Jurkat, Clone E6-1 (cell line): ENCODE measurements at regions not wholly inside any gene's neighbourhood (a gene's known extent, or its start where the extent isn't known, plus 50 kb on each side); places are given as distances from the start of the nearest gene placed in this dataset.
"Not testable (repeated sequence)": the region's sequence is repeated elsewhere in the genome, so short reads cannot be mapped to it uniquely, and the experiment has no call there.

ENCODE experiments used
- DNase-seq: peaks from one replicate; pipeline ENCODE4 v3.0.0-alpha.2; 2011; ENCODE audit warnings: low read depth, low spot score
- H3K4me3 ChIP-seq: 2 replicates; pipeline ENCODE4 v1.5.1; 2011; ENCODE audit warnings: mild to moderate bottlenecking, low read length, control low read depth, moderate library complexity

GRCh38 chr16:62882552-62883221 is 846.4 kb upstream of the CDH8 start:
- H3K4me3 ChIP-seq, result no peak overlapping the region
- no peak for DNase-seq

GRCh38 chr16:62876133-62876532 is 839.9 kb upstream of the CDH8 start:
- H3K4me3 ChIP-seq, result no peak overlapping the region
- no peak for DNase-seq

- DNase-seq, result no peak
These were observed 836.1 kb upstream of the CDH8 start for GRCh38 chr16:62872339-62872738.

GRCh38 chr16:62870554-62870953 is 834.3 kb upstream of the CDH8 start:
- H3K4me3 ChIP-seq, result no peak overlapping the region
- DNase-seq, result no peak

More at GRCh38 chr16:62872339-62872738, 836.1 kb upstream of the CDH8 start:
- H3K4me3 ChIP-seq, result no peak overlapping the region

- no peak for DNase-seq
- no peak overlapping the region for H3K4me3 ChIP-seq
These were observed 833.6 kb upstream of the CDH8 start for GRCh38 chr16:62869837-62870236.

- no peak for DNase-seq
- H3K4me3 ChIP-seq, result no peak overlapping the region
These were observed 826.9 kb upstream of the CDH8 start for GRCh38 chr16:62863139-62863538.

- no peak overlapping the region for H3K4me3 ChIP-seq
- no peak for DNase-seq
These were observed 817.6 kb upstream of the CDH8 start for GRCh38 chr16:62853887-62854286.

- no peak for DNase-seq
- no peak overlapping the region for H3K4me3 ChIP-seq
These were observed 810.3 kb upstream of the CDH8 start for GRCh38 chr16:62846399-62847057.

- no peak for DNase-seq
These were observed 796.0 kb upstream of the CDH8 start for GRCh38 chr16:62832214-62832613.

GRCh38 chr16:62831235-62831850 is 795.1 kb upstream of the CDH8 start:
- DNase-seq, result no peak
- H3K4me3 ChIP-seq, result no peak overlapping the region

More at GRCh38 chr16:62832214-62832613, 796.0 kb upstream of the CDH8 start:
- no peak overlapping the region for H3K4me3 ChIP-seq

- DNase-seq, result no peak
- no peak overlapping the region for H3K4me3 ChIP-seq
These were observed 793.4 kb upstream of the CDH8 start for GRCh38 chr16:62829607-62830006.

- no peak for DNase-seq
- H3K4me3 ChIP-seq, result no peak overlapping the region
These were observed 792.8 kb upstream of the CDH8 start for GRCh38 chr16:62829084-62829483.

GRCh38 chr16:62821824-62822223 is 785.6 kb upstream of the CDH8 start:
- no peak overlapping the region for H3K4me3 ChIP-seq
- DNase-seq, result no peak

- DNase-seq, result no peak
- no peak overlapping the region for H3K4me3 ChIP-seq
These were observed 780.8 kb upstream of the CDH8 start for GRCh38 chr16:62816971-62817519.

GRCh38 chr16:62814891-62815290 is 778.7 kb upstream of the CDH8 start:
- DNase-seq, result no peak
- no peak overlapping the region for H3K4me3 ChIP-seq

GRCh38 chr16:62805221-62805857 is 769.1 kb upstream of the CDH8 start:
- H3K4me3 ChIP-seq, result no peak overlapping the region
- no peak for DNase-seq

GRCh38 chr16:62794724-62795123 is 758.5 kb upstream of the CDH8 start:
- H3K4me3 ChIP-seq, result no peak overlapping the region
- no peak for DNase-seq

- not testable (repeated sequence) for DNase-seq
These were observed 743.8 kb upstream of the CDH8 start for GRCh38 chr16:62780081-62780480.

GRCh38 chr16:62764572-62764971 is 728.3 kb upstream of the CDH8 start:
- H3K4me3 ChIP-seq, result no peak overlapping the region
- DNase-seq, result no peak

More at GRCh38 chr16:62780081-62780480, 743.8 kb upstream of the CDH8 start:
- H3K4me3 ChIP-seq, result not testable (repeated sequence)

- DNase-seq, result no peak
These were observed 724.2 kb upstream of the CDH8 start for GRCh38 chr16:62760398-62760797.

More at GRCh38 chr16:62760398-62760797, 724.2 kb upstream of the CDH8 start:
- H3K4me3 ChIP-seq, result no peak overlapping the region
